OCI-LY1 (cell line): ENCODE measurements at regions not wholly inside any gene's neighbourhood (a gene's known extent, or its start where the extent isn't known, plus 50 kb on each side); places are given as distances from the start of the nearest gene placed in this dataset.

Experiments used
- H2AFZ ChIP-seq: fragments of 200-600 bp; sonication (generic), shearing (Covaris generic); 2 replicates; pipeline ENCODE4 v1.6.0; 2014; ENCODE audit warnings: antibody characterized with exemption, mild to moderate bottlenecking, low read length
- H3F3A ChIP-seq: fragments of 200-600 bp; sonication (generic), shearing (Covaris generic); 2 replicates; pipeline ENCODE4 v1.6.0; 2014; ENCODE audit warnings: mild to moderate bottlenecking, antibody characterized with exemption, low read length, moderate library complexity; ENCODE audit not compliant: insufficient read depth
- H3K27ac ChIP-seq: fragments of 200-600 bp; sonication (generic); 2 replicates; pipeline ENCODE4 v1.5.1; 2014; ENCODE audit warnings: low read length, mixed run types, mild to moderate bottlenecking, low read depth; ENCODE audit not compliant: poor library complexity, severe bottlenecking
- H3K27me3 ChIP-seq: fragments of 200-600 bp; sonication (generic); 2 replicates; pipeline ENCODE4 v1.6.0; 2014; ENCODE audit warnings: antibody characterized with exemption, mild to moderate bottlenecking, low read length, moderate library complexity; ENCODE audit not compliant: insufficient read depth
- H3K36me3 ChIP-seq: fragments of 200-600 bp; sonication (generic); 2 replicates; pipeline ENCODE4 v1.6.1; 2014; ENCODE audit warnings: mild to moderate bottlenecking, antibody characterized with exemption, low read length, moderate library complexity, mixed read lengths; ENCODE audit not compliant: insufficient read depth
- H3K4me1 ChIP-seq: fragments of 200-600 bp; sonication (generic); 2 replicates; pipeline ENCODE4 v1.5.1; 2014; ENCODE audit warnings: mild to moderate bottlenecking, low read length, moderate library complexity; ENCODE audit not compliant: insufficient read depth, severe bottlenecking
- H3K4me2 ChIP-seq: fragments of 200-600 bp; sonication (generic), shearing (Covaris generic); 2 replicates; pipeline ENCODE4 v1.6.1; 2014; ENCODE audit warnings: low read length
- H3K4me3 ChIP-seq: fragments of 200-600 bp; sonication (generic); 2 replicates; pipeline ENCODE4 v1.5.1; 2014; ENCODE audit warnings: low read length, low read depth, mild to moderate bottlenecking, mixed read lengths; ENCODE audit not compliant: poor library complexity, severe bottlenecking
- H3K79me2 ChIP-seq: fragments of 200-600 bp; shearing (Covaris generic); 2 replicates; pipeline ENCODE4 v1.6.1; 2016; ENCODE audit warnings: mixed run types, low read length, mixed read lengths; ENCODE audit not compliant: insufficient read depth
- H3K9ac ChIP-seq: fragments of 200-600 bp; sonication (generic), shearing (Covaris generic); 2 replicates; pipeline ENCODE4 v1.6.1; 2014; ENCODE audit warnings: mild to moderate bottlenecking, low read length, mixed read lengths
- H3K9me2 ChIP-seq: fragments of 200-600 bp; sonication (generic), shearing (Covaris generic); 2 replicates; pipeline ENCODE4 v1.6.1; 2014; ENCODE audit warnings: low read depth, mild to moderate bottlenecking, low read length, mixed read lengths
- H3K9me3 ChIP-seq: fragments of 200-600 bp; shearing (Covaris generic); 2 replicates; pipeline ENCODE4 v1.6.1; 2014; ENCODE audit warnings: low read length, mixed read lengths
- H4K20me1 ChIP-seq: fragments of 200-600 bp; sonication (generic), shearing (Covaris generic); 2 replicates; pipeline ENCODE4 v1.6.0; 2016; ENCODE audit warnings: mild to moderate bottlenecking, low read length; ENCODE audit not compliant: insufficient read depth
- CTCF ChIP-seq: fragments of 200-600 bp; sonication (generic), shearing (Covaris generic); IDR thresholded peaks from 2 replicates; pipeline ENCODE4 v1.5.1; 2017; ENCODE audit warnings: mild to moderate bottlenecking, antibody characterized with exemption, low read length, moderate library complexity, mixed read lengths
- EZH2 ChIP-seq: fragments of 200-600 bp; sonication (generic), shearing (Covaris generic); IDR thresholded peaks from 2 replicates; pipeline ENCODE4 v1.8.0; 2017; ENCODE audit warnings: borderline replicate concordance, mixed run types, mild to moderate bottlenecking, antibody characterized with exemption, low read length, moderate library complexity, mixed read lengths

- H3K4me3 ChIP-seq, result no peak overlapping the region
- H3K9me3 ChIP-seq, result no peaks in the 10 kb centered on the region
- no peak overlapping the region for H2AFZ ChIP-seq
- H3K4me2 ChIP-seq, result no peak overlapping the region
- no peaks in the 10 kb centered on the region for H3K79me2 ChIP-seq
- no peak overlapping the region for H3K27ac ChIP-seq
- no peaks in the 10 kb centered on the region for H3K9me2 ChIP-seq
- no peaks in the 10 kb centered on the region for H3K27me3 ChIP-seq
- no peaks in the 10 kb centered on the region for H3K4me1 ChIP-seq
- TF ChIP-seq EZH2, result no peak
- TF ChIP-seq CTCF, result no peak
- no peaks in the 10 kb centered on the region for H3F3A ChIP-seq
- no peak overlapping the region for H3K9ac ChIP-seq
- H4K20me1 ChIP-seq, result no peaks in the 10 kb centered on the region
- H3K36me3 ChIP-seq, result no peaks in the 10 kb centered on the region
Observed at GRCh38 chr4:42308247-42308646, 89.0 kb upstream of the SHISA3 start.

GRCh38 chr4:42309361-42310260 is 87.7 kb upstream of the SHISA3 start:
- H3K9me3 ChIP-seq, result no peaks in the 10 kb centered on the region
- H3K27me3 ChIP-seq, result no peaks in the 10 kb centered on the region
- no peak overlapping the region for H2AFZ ChIP-seq
- H3K4me2 ChIP-seq, result no peak overlapping the region
- TF ChIP-seq CTCF, result no peak
- no peak for TF ChIP-seq EZH2
- no peaks in the 10 kb centered on the region for H3K36me3 ChIP-seq
- H3K27ac ChIP-seq, result no peak overlapping the region
- no peaks in the 10 kb centered on the region for H4K20me1 ChIP-seq
- no peaks in the 10 kb centered on the region for H3F3A ChIP-seq
- H3K9ac ChIP-seq, result no peak overlapping the region
- no peaks in the 10 kb centered on the region for H3K79me2 ChIP-seq
- H3K4me1 ChIP-seq, result no peaks in the 10 kb centered on the region
- no peak overlapping the region for H3K4me3 ChIP-seq
- H3K9me2 ChIP-seq, result no peaks in the 10 kb centered on the region

GRCh38 chr4:42310358-42310757 is 86.9 kb upstream of the SHISA3 start:
- Histone ChIP-seq H3F3A (no peaks in the 10 kb centered on the region), H4K20me1 (no peaks in the 10 kb centered on the region), H3K9me3 (no peaks in the 10 kb centered on the region), H3K4me2 (no peak overlapping the region), H3K36me3 (no peaks in the 10 kb centered on the region), H3K9me2 (no peaks in the 10 kb centered on the region), H3K27me3 (no peaks in the 10 kb centered on the region), H3K27ac (no peak overlapping the region), H3K4me1 (no peaks in the 10 kb centered on the region), H2AFZ (no peak overlapping the region), H3K79me2 (no peaks in the 10 kb centered on the region), H3K4me3 (no peak overlapping the region), H3K9ac (no peak overlapping the region)
- TF ChIP-seq CTCF (no peak), EZH2 (no peak)
